Fibroblast of lung (primary cell): ENCODE measurements at regions not wholly inside any gene's neighbourhood (a gene's known extent, or its start where the extent isn't known, plus 50 kb on each side); places are given as distances from the start of the nearest gene placed in this dataset.

Experiments used
- DNase-seq, 2 donors: peaks; one replicate each; pipeline versions ENCODE4 v3.0.0 to v3.0.0-alpha.2; 2010; ENCODE audit warnings: low read depth in 2 of 2
- H2AFZ ChIP-seq: 2 replicates; pipeline ENCODE4 v1.5.1; 2012; ENCODE audit warnings: low read length, control low read depth, inconsistent platforms
- H3K27ac ChIP-seq: 2 replicates; pipeline ENCODE4 v1.5.1; 2011; ENCODE audit warnings: low read length, control low read depth; ENCODE audit not compliant: insufficient read depth
- H3K27me3 ChIP-seq: 2 replicates; pipeline ENCODE4 v1.5.1; 2011; ENCODE audit warnings: mild to moderate bottlenecking, low read length; ENCODE audit not compliant: control insufficient read depth, insufficient read depth
- H3K36me3 ChIP-seq: 2 replicates; pipeline ENCODE4 v1.5.1; 2011; ENCODE audit warnings: low read length; ENCODE audit not compliant: control insufficient read depth, insufficient read depth
- H3K4me1 ChIP-seq: 2 replicates; pipeline ENCODE4 v1.5.1; 2011; ENCODE audit warnings: low read length; ENCODE audit not compliant: control insufficient read depth, insufficient read depth; ENCODE audit errors: extremely low read depth
- H3K4me2 ChIP-seq: 2 replicates; pipeline ENCODE4 v1.5.1; 2011; ENCODE audit warnings: low read length, control low read depth; ENCODE audit not compliant: insufficient read depth; ENCODE audit errors: extremely low read depth
- H3K4me3 ChIP-seq, 4 experiments: fragments of 200-600 bp in 1 of 4; sonication (generic) in 1 of 4; replicated peaks in 1 of 4; 2 replicates each; pipeline ENCODE4 v1.5.1; 2011 to 2016; ENCODE audit warnings: low read length in 4 of 4, low read depth in 3 of 4, mild to moderate bottlenecking in 3 of 4, control low read depth in 2 of 4, inconsistent platforms in 1 of 4, mixed read lengths in 1 of 4; ENCODE audit not compliant: insufficient read depth in 1 of 4; ENCODE audit errors: control extremely low read depth in 1 of 4
- H3K79me2 ChIP-seq: 2 replicates; pipeline ENCODE4 v1.5.1; 2012; ENCODE audit warnings: mild to moderate bottlenecking, low read length, inconsistent platforms; ENCODE audit not compliant: control insufficient read depth, insufficient read depth
- H3K9ac ChIP-seq: 2 replicates; pipeline ENCODE4 v1.5.1; 2011; ENCODE audit warnings: mild to moderate bottlenecking, low read length, control low read depth; ENCODE audit not compliant: insufficient read depth
- H3K9me3 ChIP-seq: 2 replicates; pipeline ENCODE4 v1.5.1; 2012; ENCODE audit warnings: low read depth, low read length; ENCODE audit not compliant: control insufficient read depth, insufficient read depth
- H4K20me1 ChIP-seq: 2 replicates; pipeline ENCODE4 v1.5.1; 2011; ENCODE audit warnings: low read length; ENCODE audit not compliant: control insufficient read depth, insufficient read depth; ENCODE audit errors: extremely low read depth
- EZH2 ChIP-seq: IDR thresholded peaks from 2 replicates; pipeline ENCODE4 v1.5.1; 2012; ENCODE audit warnings: low read length, control low read depth, mild to moderate bottlenecking; ENCODE audit errors: missing control alignments
- TF ChIP-seq, protein P1 (sequence below), 2 donors: IDR thresholded peaks in 1 of 2; conservative IDR thresholded peaks in 1 of 2; 1 replicate in 1 of 2; 2 replicates in 1 of 2; pipeline ENCODE4 v1.5.1; 2011 to 2012; ENCODE audit warnings: low read length in 2 of 2, control low read depth in 1 of 2, inconsistent platforms in 1 of 2, low read depth in 1 of 2, mild to moderate bottlenecking in 1 of 2

DNA sequence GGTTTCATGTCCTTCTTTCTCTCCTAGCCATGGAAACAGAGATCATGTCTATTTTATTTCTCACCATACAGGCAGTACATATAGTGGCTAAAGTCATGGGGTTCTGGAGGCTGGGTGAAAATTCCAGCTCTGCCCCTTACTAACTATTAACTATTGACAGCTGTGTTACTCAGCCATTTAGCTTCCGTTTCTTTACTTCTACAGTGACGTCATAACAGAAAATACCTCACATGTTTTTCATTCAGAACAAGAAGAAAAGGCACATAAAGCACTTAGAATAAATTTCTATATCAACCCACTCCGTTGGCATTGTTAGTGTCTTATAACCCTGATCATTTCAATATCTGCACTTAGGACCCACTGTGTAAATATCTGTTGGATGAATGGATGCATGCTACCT, 1506.9 kb upstream of the TMEM132C start:
- H3K36me3 ChIP-seq: no peaks in the 10 kb centered on the region
- no peaks in the 10 kb centered on the region for H3K4me1 ChIP-seq
- TF ChIP-seq EZH2: no peak
- TF ChIP-seq, protein P1, sequence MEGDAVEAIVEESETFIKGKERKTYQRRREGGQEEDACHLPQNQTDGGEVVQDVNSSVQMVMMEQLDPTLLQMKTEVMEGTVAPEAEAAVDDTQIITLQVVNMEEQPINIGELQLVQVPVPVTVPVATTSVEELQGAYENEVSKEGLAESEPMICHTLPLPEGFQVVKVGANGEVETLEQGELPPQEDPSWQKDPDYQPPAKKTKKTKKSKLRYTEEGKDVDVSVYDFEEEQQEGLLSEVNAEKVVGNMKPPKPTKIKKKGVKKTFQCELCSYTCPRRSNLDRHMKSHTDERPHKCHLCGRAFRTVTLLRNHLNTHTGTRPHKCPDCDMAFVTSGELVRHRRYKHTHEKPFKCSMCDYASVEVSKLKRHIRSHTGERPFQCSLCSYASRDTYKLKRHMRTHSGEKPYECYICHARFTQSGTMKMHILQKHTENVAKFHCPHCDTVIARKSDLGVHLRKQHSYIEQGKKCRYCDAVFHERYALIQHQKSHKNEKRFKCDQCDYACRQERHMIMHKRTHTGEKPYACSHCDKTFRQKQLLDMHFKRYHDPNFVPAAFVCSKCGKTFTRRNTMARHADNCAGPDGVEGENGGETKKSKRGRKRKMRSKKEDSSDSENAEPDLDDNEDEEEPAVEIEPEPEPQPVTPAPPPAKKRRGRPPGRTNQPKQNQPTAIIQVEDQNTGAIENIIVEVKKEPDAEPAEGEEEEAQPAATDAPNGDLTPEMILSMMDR (conservative IDR thresholded peaks at IDR 0.05 in 1 of 2, IDR thresholded peaks at IDR 0.05 in 1 of 2; ENCODE audit: low read depth in 1 of 2, low read length in 2 of 2): no peak
- DNase-seq: no peak
- H3K9ac ChIP-seq: no peak overlapping the region
- H3K4me3 ChIP-seq: no peak overlapping the region
- H3K27me3 ChIP-seq: no peaks in the 10 kb centered on the region
- no peak overlapping the region for H3K27ac ChIP-seq
- no peak overlapping the region for H2AFZ ChIP-seq
- H4K20me1 ChIP-seq: no peaks in the 10 kb centered on the region
- H3K9me3 ChIP-seq: no peaks in the 10 kb centered on the region
- no peak overlapping the region for H3K4me2 ChIP-seq
- no peaks in the 10 kb centered on the region for H3K79me2 ChIP-seq

DNA sequence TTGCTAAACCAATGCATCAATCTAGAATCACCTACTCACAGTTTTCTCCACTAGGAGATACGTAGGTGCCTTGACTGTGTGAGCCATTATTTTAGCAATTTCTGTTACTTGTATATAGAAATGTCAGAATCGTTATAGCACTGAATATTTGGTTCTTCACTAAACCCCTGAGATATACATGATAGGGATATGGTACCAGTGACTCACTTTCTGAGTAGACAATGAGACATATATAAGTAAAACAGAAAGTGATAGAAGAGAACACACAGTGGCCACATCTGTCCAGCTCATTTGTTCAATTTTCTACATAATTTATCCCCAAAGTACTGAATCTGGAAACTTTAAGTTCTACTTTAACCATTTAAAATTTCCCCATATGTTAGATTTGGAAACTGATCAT, 1505.5 kb upstream of the TMEM132C start:
- H3K27me3 ChIP-seq: no peaks in the 10 kb centered on the region
- H3K79me2 ChIP-seq: no peaks in the 10 kb centered on the region
- no peak overlapping the region for H3K4me2 ChIP-seq
- no peaks in the 10 kb centered on the region for H3K36me3 ChIP-seq
- H3K4me3 ChIP-seq: no peak overlapping the region
- TF ChIP-seq, protein P1 (conservative IDR thresholded peaks at IDR 0.05 in 1 of 2, IDR thresholded peaks at IDR 0.05 in 1 of 2; ENCODE audit: low read depth in 1 of 2, low read length in 2 of 2): no peak
- no peak for TF ChIP-seq EZH2
- no peaks in the 10 kb centered on the region for H3K9me3 ChIP-seq
- H4K20me1 ChIP-seq: no peaks in the 10 kb centered on the region
- no peak overlapping the region for H3K9ac ChIP-seq
- DNase-seq: no peak
- no peak overlapping the region for H3K27ac ChIP-seq
- no peak overlapping the region for H2AFZ ChIP-seq
- H3K4me1 ChIP-seq: no peaks in the 10 kb centered on the region

DNA sequence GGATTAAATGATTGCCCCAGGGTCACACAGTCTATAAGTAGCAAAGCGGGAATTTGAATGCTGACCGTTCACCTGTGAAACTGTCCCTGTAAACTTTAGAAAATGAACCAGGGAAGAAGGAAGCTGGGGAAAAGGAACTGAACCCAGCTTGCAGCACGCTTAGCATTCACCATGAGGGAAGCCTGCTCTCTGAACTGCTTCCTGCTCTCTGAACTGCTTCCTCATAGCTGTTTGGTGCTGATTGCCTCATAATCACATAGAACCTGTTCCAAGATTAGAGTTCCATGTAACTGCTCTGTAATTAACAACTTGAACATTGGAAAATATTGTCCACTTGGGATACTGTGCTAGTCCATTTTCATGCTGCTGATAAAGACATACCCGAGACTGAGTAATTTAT, 1504.8 kb upstream of the TMEM132C start:
- H2AFZ ChIP-seq: no peak overlapping the region
- no peak for DNase-seq
- no peaks in the 10 kb centered on the region for H3K79me2 ChIP-seq
- no peaks in the 10 kb centered on the region for H4K20me1 ChIP-seq
- no peak overlapping the region for H3K9ac ChIP-seq
- H3K4me2 ChIP-seq: no peak overlapping the region
- H3K4me1 ChIP-seq: no peaks in the 10 kb centered on the region
- H3K4me3 ChIP-seq: no peak overlapping the region
- H3K27ac ChIP-seq: no peak overlapping the region
- H3K36me3 ChIP-seq: no peaks in the 10 kb centered on the region
- TF ChIP-seq, protein P1 (conservative IDR thresholded peaks at IDR 0.05 in 1 of 2, IDR thresholded peaks at IDR 0.05 in 1 of 2; ENCODE audit: low read depth in 1 of 2, low read length in 2 of 2): no peak
- TF ChIP-seq EZH2: no peak
- no peaks in the 10 kb centered on the region for H3K27me3 ChIP-seq
- no peaks in the 10 kb centered on the region for H3K9me3 ChIP-seq
